GM19463 (cell line): ENCODE measurements at regions not wholly inside any gene's neighbourhood (a gene's known extent, or its start where the extent isn't known, plus 50 kb on each side); places are given as distances from the start of the nearest gene placed in this dataset.
"Not testable (repeated sequence)": the region's sequence is repeated elsewhere in the genome, so short reads cannot be mapped to it uniquely, and the experiment has no call there.

Experiments
- ATAC-seq: cut with Tn5 transposase; IDR thresholded peaks from one replicate; pipeline ENCODE4 v1.9.1; 2021; ENCODE audit warnings: mild to moderate bottlenecking, moderate library complexity; ENCODE audit not compliant: unreplicated experiment

- ATAC-seq = no peak
These were observed 92.4 kb upstream of the KLF6 start for GRCh38 chr10:3877211-3878000.

- no peak for ATAC-seq
These were observed 91.4 kb upstream of the KLF6 start for GRCh38 chr10:3876350-3876962.

GRCh38 chr10:3875842-3876235, 90.8 kb upstream of the KLF6 start:
- no peak for ATAC-seq

GRCh38 chr10:3874990-3875841, 90.2 kb upstream of the KLF6 start:
- ATAC-seq = peak; percentile 69

GRCh38 chr10:3874610-3874989, 89.6 kb upstream of the KLF6 start:
- not testable (repeated sequence) for ATAC-seq

GRCh38 chr10:3873728-3874461, 88.9 kb upstream of the KLF6 start:
- peak; percentile 52 for ATAC-seq

GRCh38 chr10:3872712-3873329, 87.8 kb upstream of the KLF6 start:
- no peak for ATAC-seq

GRCh38 chr10:3871424-3871996, 86.5 kb upstream of the KLF6 start:
- no peak for ATAC-seq

GRCh38 chr10:3869036-3869435, 84.0 kb upstream of the KLF6 start:
- peak; percentile 34 for ATAC-seq

GRCh38 chr10:3868271-3868664, 83.3 kb upstream of the KLF6 start:
- peak; percentile 42 for ATAC-seq

- no peak for ATAC-seq
These were observed 82.7 kb upstream of the KLF6 start for GRCh38 chr10:3867454-3868270.

GRCh38 chr10:3866332-3866731, 81.3 kb upstream of the KLF6 start:
- ATAC-seq = no peak

GRCh38 chr10:3865565-3865964, 80.6 kb upstream of the KLF6 start:
- ATAC-seq = peak; percentile 29

- ATAC-seq = no peak
These were observed 76.8 kb upstream of the KLF6 start for GRCh38 chr10:3861795-3862194.

GRCh38 chr10:3858051-3858845, 73.2 kb upstream of the KLF6 start:
- ATAC-seq = no peak

GRCh38 chr10:3857318-3857717, 72.3 kb upstream of the KLF6 start:
- no peak for ATAC-seq

- no peak for ATAC-seq
These were observed 71.6 kb upstream of the KLF6 start for GRCh38 chr10:3856593-3856992.

- ATAC-seq = no peak
These were observed 68.7 kb upstream of the KLF6 start for GRCh38 chr10:3853547-3854303.
